NT2/D1 (cell line): ENCODE measurements at regions not wholly inside any gene's neighbourhood (a gene's known extent, or its start where the extent isn't known, plus 50 kb on each side); places are given as distances from the start of the nearest gene placed in this dataset.

Experiments used
- DNase-seq: peaks from one replicate; pipeline ENCODE4 v3.0.0-alpha.2; 2011; ENCODE audit warnings: low read depth, low spot score
- H3K27me3 ChIP-seq: 2 replicates; pipeline ENCODE4 v1.6.0; 2011; ENCODE audit warnings: mild to moderate bottlenecking; ENCODE audit not compliant: insufficient read length, insufficient read depth
- H3K36me3 ChIP-seq: 2 replicates; pipeline ENCODE4 v1.6.1; 2011; ENCODE audit warnings: mild to moderate bottlenecking, low read length, mixed read lengths; ENCODE audit not compliant: insufficient read depth, insufficient read length
- H3K4me1 ChIP-seq: 2 replicates; pipeline ENCODE4 v1.5.1; 2011; ENCODE audit not compliant: insufficient read depth, insufficient read length
- H3K4me3 ChIP-seq: 2 replicates; pipeline ENCODE4 v1.5.1; 2011; ENCODE audit warnings: low read depth; ENCODE audit not compliant: insufficient read length
- H3K9ac ChIP-seq: 2 replicates; pipeline ENCODE4 v1.6.0; 2011; ENCODE audit warnings: low read depth; ENCODE audit not compliant: insufficient read length
- H3K9me3 ChIP-seq: 2 replicates; pipeline ENCODE4 v1.5.1; 2011; ENCODE audit warnings: mild to moderate bottlenecking, low read length; ENCODE audit not compliant: insufficient read depth
- SUZ12 ChIP-seq: IDR thresholded peaks from 2 replicates; pipeline ENCODE4 v1.6.1; 2011; ENCODE audit not compliant: insufficient read length, insufficient read depth; ENCODE audit errors: extremely low read depth
- YY1 ChIP-seq: IDR thresholded peaks from 2 replicates; pipeline ENCODE4 v1.6.1; 2011; ENCODE audit not compliant: insufficient read length, insufficient read depth
- ZNF274 ChIP-seq: IDR thresholded peaks from 2 replicates; pipeline ENCODE4 v1.6.1; 2011; ENCODE audit warnings: mild to moderate bottlenecking, low read depth, low read length

- no peaks in the 10 kb centered on the region for H3K4me1 ChIP-seq
- H3K36me3 ChIP-seq: no peaks in the 10 kb centered on the region
- H3K4me3 ChIP-seq: no peak overlapping the region
- no peak for DNase-seq
- H3K9ac ChIP-seq: no peak overlapping the region
- H3K27me3 ChIP-seq: no peaks in the 10 kb centered on the region
- no peak for TF ChIP-seq YY1
- no peak for TF ChIP-seq SUZ12
- no peak for TF ChIP-seq ZNF274
- H3K9me3 ChIP-seq: no peaks in the 10 kb centered on the region
Observed at GRCh38 chr1:68673771-68674170, 176.9 kb upstream of the DEPDC1 start.

DNA sequence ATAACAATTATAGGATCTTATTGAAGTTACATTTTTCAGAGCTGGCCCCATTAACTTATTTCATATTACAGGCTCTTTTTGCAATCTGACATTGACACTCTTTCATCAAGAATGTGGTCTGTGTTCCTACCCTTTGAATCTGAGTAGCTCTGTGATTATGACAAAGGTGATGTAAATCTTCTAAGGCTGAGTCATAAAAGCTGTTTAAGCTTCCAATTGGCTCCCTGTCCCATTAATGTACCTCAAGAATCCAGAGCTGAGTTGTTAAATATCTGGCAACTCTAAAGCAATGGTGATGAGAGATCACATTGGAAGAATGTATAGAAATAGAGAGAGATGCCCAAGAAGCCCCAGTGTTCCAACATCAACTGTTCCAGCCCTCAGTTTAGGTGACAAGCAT is 178.5 kb upstream of the DEPDC1 start:
- H3K4me1 ChIP-seq: no peaks in the 10 kb centered on the region
- no peaks in the 10 kb centered on the region for H3K36me3 ChIP-seq
- no peak for DNase-seq
- H3K27me3 ChIP-seq: no peaks in the 10 kb centered on the region
- no peak overlapping the region for H3K4me3 ChIP-seq
- H3K9ac ChIP-seq: no peak overlapping the region
- H3K9me3 ChIP-seq: no peaks in the 10 kb centered on the region
- TF ChIP-seq YY1 (no peak), SUZ12 (no peak), ZNF274 (no peak)

DNA sequence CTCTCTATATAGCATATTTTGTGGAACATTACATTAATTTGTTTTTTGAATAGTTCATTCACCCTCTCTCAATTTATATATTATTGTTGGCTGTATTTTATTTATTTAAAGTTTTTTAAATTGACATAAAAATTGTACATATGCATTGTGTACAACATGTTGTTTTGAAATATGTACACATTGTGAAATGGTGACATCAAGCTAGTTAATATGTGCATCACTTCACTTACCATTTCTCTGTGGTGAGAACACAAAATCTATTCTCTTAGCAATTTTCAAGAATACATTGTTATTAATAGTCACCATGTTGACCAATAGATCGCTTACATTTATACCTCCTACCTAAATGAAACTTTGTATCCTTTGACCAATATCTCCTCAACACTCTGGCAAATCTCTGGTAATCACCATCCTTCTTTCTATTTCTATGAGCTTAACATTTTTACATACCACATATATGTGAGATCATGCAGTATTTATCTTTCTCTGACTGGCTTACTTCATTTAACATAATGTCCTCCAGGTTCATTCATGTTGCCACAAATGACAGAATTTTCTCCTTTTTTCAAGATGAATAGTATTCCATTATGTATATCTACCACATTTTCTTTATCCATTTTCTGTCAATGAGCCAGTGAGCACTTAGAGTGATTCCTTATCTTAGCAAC is 180.9 kb upstream of the DEPDC1 start:
- TF ChIP-seq ZNF274 (no peak), SUZ12 (no peak), YY1 (no peak)
- no peaks in the 10 kb centered on the region for H3K36me3 ChIP-seq
- H3K9ac ChIP-seq: no peak overlapping the region
- no peak for DNase-seq
- H3K9me3 ChIP-seq: no peaks in the 10 kb centered on the region
- H3K27me3 ChIP-seq: no peaks in the 10 kb centered on the region
- no peaks in the 10 kb centered on the region for H3K4me1 ChIP-seq
- no peak overlapping the region for H3K4me3 ChIP-seq

GRCh38 chr1:68696221-68696620 is 199.3 kb upstream of the DEPDC1 start:
- DNase-seq: no peak
- no peak overlapping the region for H3K4me3 ChIP-seq
- no peaks in the 10 kb centered on the region for H3K36me3 ChIP-seq
- no peaks in the 10 kb centered on the region for H3K9me3 ChIP-seq
- H3K9ac ChIP-seq: no peak overlapping the region
- TF ChIP-seq YY1: no peak
- no peak for TF ChIP-seq ZNF274
- no peak for TF ChIP-seq SUZ12
- H3K4me1 ChIP-seq: no peaks in the 10 kb centered on the region
- H3K27me3 ChIP-seq: no peaks in the 10 kb centered on the region

DNA sequence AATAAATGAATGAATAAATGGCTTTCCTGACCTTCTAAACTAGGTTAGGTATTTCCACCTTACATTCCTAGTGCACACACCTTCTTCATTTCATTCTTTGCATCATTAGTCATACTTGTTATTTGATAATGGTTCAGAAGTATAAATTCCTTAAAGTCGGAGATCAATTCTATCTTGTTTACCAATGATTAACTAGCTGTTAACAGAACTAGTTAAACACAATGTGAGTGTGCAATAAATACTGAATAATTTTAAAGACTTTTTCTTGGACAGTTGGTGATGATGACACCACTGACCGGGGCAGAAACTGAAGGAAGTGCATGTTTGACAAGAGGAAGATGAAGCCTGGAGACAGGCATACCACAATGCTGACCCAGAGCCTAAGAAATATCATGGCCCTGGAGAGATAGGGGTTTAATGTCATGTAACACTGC is 207.1 kb upstream of the DEPDC1 start:
- Histone ChIP-seq H3K27me3 (no peaks in the 10 kb centered on the region), H3K36me3 (no peaks in the 10 kb centered on the region), H3K4me1 (no peaks in the 10 kb centered on the region), H3K4me3 (no peak overlapping the region), H3K9ac (no peak overlapping the region), H3K9me3 (no peaks in the 10 kb centered on the region)
- no peak for DNase-seq
- TF ChIP-seq ZNF274: no peak

GRCh38 chr1:68704800-68705443 is 208.0 kb upstream of the DEPDC1 start:
- Histone ChIP-seq H3K36me3 (no peaks in the 10 kb centered on the region), H3K9me3 (peaks cover 5% of the 10 kb centered on the region; the same call in 1 of the 2 replicates), H3K4me1 (no peaks in the 10 kb centered on the region), H3K4me3 (no peak overlapping the region), H3K27me3 (no peaks in the 10 kb centered on the region), H3K9ac (no peak overlapping the region)
- TF ChIP-seq YY1 (no peak), SUZ12 (no peak), ZNF274 (no peak)
- DNase-seq: no peak

GRCh38 chr1:68705466-68705865 is 208.6 kb upstream of the DEPDC1 start:
- H3K4me1 ChIP-seq: no peaks in the 10 kb centered on the region
- H3K4me3 ChIP-seq: no peak overlapping the region
- no peak for DNase-seq
- TF ChIP-seq YY1: no peak
- TF ChIP-seq ZNF274: no peak
- TF ChIP-seq SUZ12: no peak
- peaks cover 10% of the 10 kb centered on the region; the same call in 1 of the 2 replicates for H3K9me3 ChIP-seq
- H3K36me3 ChIP-seq: no peaks in the 10 kb centered on the region
- no peaks in the 10 kb centered on the region for H3K27me3 ChIP-seq
- H3K9ac ChIP-seq: no peak overlapping the region
